Neural cell (in vitro differentiated cells): ENCODE measurements at regions not wholly inside any gene's neighbourhood (a gene's known extent, or its start where the extent isn't known, plus 50 kb on each side); places are given as distances from the start of the nearest gene placed in this dataset.

ENCODE experiments used
- H2AFZ ChIP-seq: fragments of 200-600, 300-800 bp; sonication (generic), shearing (Covaris generic); 2 replicates; pipeline ENCODE4 v1.6.0; 2014; ENCODE audit warnings: low read depth, mild to moderate bottlenecking, antibody characterized with exemption, low read length, moderate library complexity
- H3F3A ChIP-seq: fragments of 200-600 bp; shearing (Covaris generic); 2 replicates; pipeline ENCODE4 v1.6.1; 2016; ENCODE audit warnings: mild to moderate bottlenecking, moderate library complexity, mixed read lengths, antibody characterized with exemption, low read length; ENCODE audit not compliant: insufficient read depth, poor library complexity, severe bottlenecking
- H3K27ac ChIP-seq: fragments of 200-600, 300-800 bp; sonication (generic), shearing (Covaris generic); 2 replicates; pipeline ENCODE4 v1.5.1; 2014; ENCODE audit warnings: mild to moderate bottlenecking, low read length, moderate library complexity
- H3K27me3 ChIP-seq: fragments of 300-800, 200-600 bp; sonication (generic), shearing (Covaris generic); 2 replicates; pipeline ENCODE4 v1.6.0; 2014; ENCODE audit warnings: mild to moderate bottlenecking, low read depth, low read length, moderate library complexity; ENCODE audit not compliant: insufficient read depth
- H3K36me3 ChIP-seq: fragments of 300-800, 200-600 bp; sonication (generic), shearing (Covaris generic); 2 replicates; pipeline ENCODE4 v1.5.1; 2014; ENCODE audit warnings: mild to moderate bottlenecking, antibody characterized with exemption, low read length, moderate library complexity; ENCODE audit not compliant: insufficient read depth
- H3K4me2 ChIP-seq: fragments of 300-800, 200-600 bp; sonication (generic), shearing (Covaris generic); 2 replicates; pipeline ENCODE4 v1.6.0; 2014; ENCODE audit warnings: mild to moderate bottlenecking, low read length
- H3K4me3 ChIP-seq: fragments of 300-800, 200-600 bp; sonication (generic), shearing (Covaris generic); 2 replicates; pipeline ENCODE4 v1.5.1; 2014; ENCODE audit warnings: mild to moderate bottlenecking, low read length, moderate library complexity
- H3K79me2 ChIP-seq: fragments of 200-600 bp; shearing (Covaris generic); replicated peaks from 2 replicates; pipeline ENCODE4 v1.6.0; 2014; ENCODE audit warnings: mild to moderate bottlenecking, low read length, moderate library complexity; ENCODE audit not compliant: insufficient read depth
- H3K9ac ChIP-seq: fragments of 300-800, 200-600 bp; sonication (generic), shearing (Covaris generic); 2 replicates; pipeline ENCODE4 v1.6.1; 2016; ENCODE audit warnings: mild to moderate bottlenecking, low read length, mixed read lengths
- H3K9me2 ChIP-seq: fragments of 200-600 bp; shearing (Covaris generic); 2 replicates; pipeline ENCODE4 v1.6.1; 2016; ENCODE audit warnings: mild to moderate bottlenecking, low read length, mixed read lengths; ENCODE audit not compliant: insufficient read depth
- H3K9me3 ChIP-seq: fragments of 200-600, 300-800 bp; sonication (generic), shearing (Covaris generic); 2 replicates; pipeline ENCODE4 v1.6.1; 2016; ENCODE audit warnings: mild to moderate bottlenecking, mixed run types, low read length, moderate library complexity, mixed read lengths
- H4K20me1 ChIP-seq: fragments of 200-600 bp; shearing (Covaris generic); 2 replicates; pipeline ENCODE4 v1.6.1; 2016; ENCODE audit warnings: mild to moderate bottlenecking, mixed run types; ENCODE audit not compliant: insufficient read depth
- EP300 ChIP-seq: fragments of 450-650 bp; conservative IDR thresholded peaks from 2 replicates; pipeline ENCODE4 v1.6.1; 2014; ENCODE audit warnings: antibody characterized with exemption, mild to moderate bottlenecking, moderate library complexity; ENCODE audit not compliant: poor library complexity, severe bottlenecking
- EZH2 ChIP-seq: fragments of 200-600, 300-800 bp; shearing (Covaris generic), sonication (generic); IDR thresholded peaks from 2 replicates; pipeline ENCODE4 v1.6.1; 2014; ENCODE audit warnings: antibody characterized with exemption, low read length, borderline replicate concordance, mild to moderate bottlenecking; ENCODE audit not compliant: insufficient read depth, poor library complexity, severe bottlenecking
- MXI1 ChIP-seq: fragments of 450-650 bp; conservative IDR thresholded peaks from 2 replicates; pipeline ENCODE4 v1.6.1; 2014; ENCODE audit warnings: antibody characterized with exemption, mild to moderate bottlenecking; ENCODE audit not compliant: poor library complexity, severe bottlenecking
- POLR2AphosphoS5 ChIP-seq: IDR thresholded peaks from 2 replicates; pipeline ENCODE4 v1.6.1; 2012
- RAD21 ChIP-seq: fragments of 450-650 bp; conservative IDR thresholded peaks from 2 replicates; pipeline ENCODE4 v1.6.1; 2014; ENCODE audit warnings: antibody characterized with exemption, mild to moderate bottlenecking, moderate library complexity
- SMC3 ChIP-seq: fragments of 450-650 bp; conservative IDR thresholded peaks from 2 replicates; pipeline ENCODE4 v1.6.1; 2014; ENCODE audit warnings: antibody characterized with exemption, mild to moderate bottlenecking, moderate library complexity; ENCODE audit not compliant: poor library complexity
- TAF1 ChIP-seq: IDR thresholded peaks from 2 replicates; pipeline ENCODE4 v1.6.1; 2012; ENCODE audit warnings: low read depth
- TF ChIP-seq, protein P1 (sequence below): fragments of 450-650 bp; IDR thresholded peaks from 2 replicates; pipeline ENCODE4 v1.5.1; 2014; ENCODE audit warnings: antibody characterized with exemption, mild to moderate bottlenecking, moderate library complexity; ENCODE audit not compliant: poor library complexity, severe bottlenecking
- TF ChIP-seq, protein P2 (sequence below): IDR thresholded peaks from 2 replicates; pipeline ENCODE4 v1.6.1; 2012; ENCODE audit warnings: borderline replicate concordance

DNA sequence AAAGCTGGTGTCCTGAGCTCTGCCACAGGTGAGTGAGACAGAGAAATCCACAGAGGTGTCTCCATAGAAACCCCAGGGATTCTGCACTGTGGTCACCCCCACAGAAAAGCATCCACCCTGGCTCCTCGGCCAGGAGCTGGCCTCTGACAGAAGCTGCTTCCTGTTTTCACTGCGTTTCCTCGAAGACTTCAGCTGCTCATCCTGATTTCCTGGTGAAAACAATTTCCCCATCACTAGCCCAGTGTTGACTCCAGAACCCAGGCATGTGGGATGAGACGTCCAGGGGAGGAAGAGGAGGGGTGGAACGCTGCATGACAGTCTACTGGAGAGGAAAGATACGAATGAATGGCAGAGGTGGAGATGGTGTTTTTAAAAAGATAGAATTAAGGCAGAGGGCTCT lies 60.3 kb upstream of the GPR45 start:
- no peaks in the 10 kb centered on the region for H3F3A ChIP-seq
- H3K9me3 ChIP-seq: no peaks in the 10 kb centered on the region
- no peak overlapping the region for H2AFZ ChIP-seq
- no peaks in the 10 kb centered on the region for H3K79me2 ChIP-seq
- H3K9me2 ChIP-seq: no peaks in the 10 kb centered on the region
- no peak overlapping the region for H3K4me2 ChIP-seq
- no peaks in the 10 kb centered on the region for H4K20me1 ChIP-seq
- H3K4me3 ChIP-seq: no peak overlapping the region
- no peak overlapping the region for H3K27ac ChIP-seq
- no peaks in the 10 kb centered on the region for H3K27me3 ChIP-seq
- no peak overlapping the region for H3K9ac ChIP-seq
- no peak for TF ChIP-seq MXI1
- TF ChIP-seq SMC3: no peak
- TF ChIP-seq EZH2: no peak
- TF ChIP-seq, protein P1, sequence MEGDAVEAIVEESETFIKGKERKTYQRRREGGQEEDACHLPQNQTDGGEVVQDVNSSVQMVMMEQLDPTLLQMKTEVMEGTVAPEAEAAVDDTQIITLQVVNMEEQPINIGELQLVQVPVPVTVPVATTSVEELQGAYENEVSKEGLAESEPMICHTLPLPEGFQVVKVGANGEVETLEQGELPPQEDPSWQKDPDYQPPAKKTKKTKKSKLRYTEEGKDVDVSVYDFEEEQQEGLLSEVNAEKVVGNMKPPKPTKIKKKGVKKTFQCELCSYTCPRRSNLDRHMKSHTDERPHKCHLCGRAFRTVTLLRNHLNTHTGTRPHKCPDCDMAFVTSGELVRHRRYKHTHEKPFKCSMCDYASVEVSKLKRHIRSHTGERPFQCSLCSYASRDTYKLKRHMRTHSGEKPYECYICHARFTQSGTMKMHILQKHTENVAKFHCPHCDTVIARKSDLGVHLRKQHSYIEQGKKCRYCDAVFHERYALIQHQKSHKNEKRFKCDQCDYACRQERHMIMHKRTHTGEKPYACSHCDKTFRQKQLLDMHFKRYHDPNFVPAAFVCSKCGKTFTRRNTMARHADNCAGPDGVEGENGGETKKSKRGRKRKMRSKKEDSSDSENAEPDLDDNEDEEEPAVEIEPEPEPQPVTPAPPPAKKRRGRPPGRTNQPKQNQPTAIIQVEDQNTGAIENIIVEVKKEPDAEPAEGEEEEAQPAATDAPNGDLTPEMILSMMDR: no peak
- no peak for TF ChIP-seq TAF1
- TF ChIP-seq RAD21: no peak
- TF ChIP-seq, protein P2, sequence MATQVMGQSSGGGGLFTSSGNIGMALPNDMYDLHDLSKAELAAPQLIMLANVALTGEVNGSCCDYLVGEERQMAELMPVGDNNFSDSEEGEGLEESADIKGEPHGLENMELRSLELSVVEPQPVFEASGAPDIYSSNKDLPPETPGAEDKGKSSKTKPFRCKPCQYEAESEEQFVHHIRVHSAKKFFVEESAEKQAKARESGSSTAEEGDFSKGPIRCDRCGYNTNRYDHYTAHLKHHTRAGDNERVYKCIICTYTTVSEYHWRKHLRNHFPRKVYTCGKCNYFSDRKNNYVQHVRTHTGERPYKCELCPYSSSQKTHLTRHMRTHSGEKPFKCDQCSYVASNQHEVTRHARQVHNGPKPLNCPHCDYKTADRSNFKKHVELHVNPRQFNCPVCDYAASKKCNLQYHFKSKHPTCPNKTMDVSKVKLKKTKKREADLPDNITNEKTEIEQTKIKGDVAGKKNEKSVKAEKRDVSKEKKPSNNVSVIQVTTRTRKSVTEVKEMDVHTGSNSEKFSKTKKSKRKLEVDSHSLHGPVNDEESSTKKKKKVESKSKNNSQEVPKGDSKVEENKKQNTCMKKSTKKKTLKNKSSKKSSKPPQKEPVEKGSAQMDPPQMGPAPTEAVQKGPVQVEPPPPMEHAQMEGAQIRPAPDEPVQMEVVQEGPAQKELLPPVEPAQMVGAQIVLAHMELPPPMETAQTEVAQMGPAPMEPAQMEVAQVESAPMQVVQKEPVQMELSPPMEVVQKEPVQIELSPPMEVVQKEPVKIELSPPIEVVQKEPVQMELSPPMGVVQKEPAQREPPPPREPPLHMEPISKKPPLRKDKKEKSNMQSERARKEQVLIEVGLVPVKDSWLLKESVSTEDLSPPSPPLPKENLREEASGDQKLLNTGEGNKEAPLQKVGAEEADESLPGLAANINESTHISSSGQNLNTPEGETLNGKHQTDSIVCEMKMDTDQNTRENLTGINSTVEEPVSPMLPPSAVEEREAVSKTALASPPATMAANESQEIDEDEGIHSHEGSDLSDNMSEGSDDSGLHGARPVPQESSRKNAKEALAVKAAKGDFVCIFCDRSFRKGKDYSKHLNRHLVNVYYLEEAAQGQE: no peak
- no peak for TF ChIP-seq EP300
- no peak for TF ChIP-seq POLR2AphosphoS5
- no peaks in the 10 kb centered on the region for H3K36me3 ChIP-seq

DNA sequence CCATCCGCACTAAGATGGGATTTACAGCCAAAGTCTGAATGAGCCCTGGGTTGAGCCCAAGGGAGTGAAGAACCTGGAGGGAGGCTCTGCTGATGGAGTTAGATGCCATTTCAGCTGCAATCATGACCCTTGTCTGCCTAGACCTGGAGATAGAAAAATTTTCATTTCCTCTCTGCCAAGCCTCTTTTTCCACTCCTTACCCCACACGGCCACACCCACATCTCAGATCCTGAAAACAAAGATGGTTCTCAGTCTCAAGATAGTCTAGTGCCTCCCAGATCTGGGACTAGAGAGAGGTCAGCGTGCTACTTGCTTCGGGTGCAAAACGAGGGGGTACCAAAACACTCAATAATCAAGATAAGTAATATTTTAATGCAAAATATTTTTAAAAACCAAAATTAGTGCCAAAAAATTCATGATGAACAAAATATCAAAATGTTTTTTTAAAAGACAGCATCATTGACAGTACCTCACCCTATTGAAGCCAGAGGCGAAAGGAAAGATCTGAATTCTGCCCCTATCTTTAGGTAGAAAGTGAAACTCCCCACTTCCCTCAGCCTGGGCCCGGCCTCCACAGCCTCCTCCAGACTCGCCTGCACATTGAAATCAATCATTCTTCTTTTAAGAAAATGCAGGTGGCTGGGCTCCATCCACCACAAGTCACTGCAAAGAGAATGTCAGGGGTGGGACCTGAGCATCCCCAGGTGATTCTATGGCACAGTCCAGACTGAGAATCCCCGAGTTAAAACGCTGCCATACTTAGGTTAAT lies 57.8 kb upstream of the GPR45 start:
- Histone ChIP-seq H3K36me3 (no peaks in the 10 kb centered on the region), H3K9me2 (no peaks in the 10 kb centered on the region), H3K27me3 (no peaks in the 10 kb centered on the region), H2AFZ (no peak overlapping the region), H3K79me2 (no peaks in the 10 kb centered on the region), H3K9me3 (no peaks in the 10 kb centered on the region), H4K20me1 (no peaks in the 10 kb centered on the region), H3K27ac (no peak overlapping the region), H3F3A (no peaks in the 10 kb centered on the region), H3K9ac (no peak overlapping the region), H3K4me3 (no peak overlapping the region), H3K4me2 (no peak overlapping the region)
- TF ChIP-seq EZH2: no peak
- no peak for TF ChIP-seq EP300
- no peak for TF ChIP-seq RAD21
- TF ChIP-seq, protein P2: no peak
- no peak for TF ChIP-seq MXI1
- TF ChIP-seq, protein P1: no peak
- TF ChIP-seq TAF1: no peak
- TF ChIP-seq POLR2AphosphoS5: no peak
- TF ChIP-seq SMC3: no peak
